Activated CD4-positive, alpha-beta memory T cell treated with anti-CD3 and anti-CD28 coated beads, Interleukin-2, amount 10 ng/mL, durations not matched to agents 7 days and 5 days (primary cell): ENCODE measurements at regions not wholly inside any gene's neighbourhood (a gene's known extent, or its start where the extent isn't known, plus 50 kb on each side); places are given as distances from the start of the nearest gene placed in this dataset.

Experiments
- CTCF ChIA-PET: fragments of 350-600 bp; sonication (Branson Sonifier 250); formaldehyde crosslinking; loops from one replicate; lab custom pipeline; 2021; ENCODE audit warnings: antibody characterized with exemption, inconsistent platforms; lab: Charles Lee
- POLR2A ChIA-PET: fragments of 350-600 bp; sonication (Branson Sonifier 250); formaldehyde crosslinking; loops from one replicate; lab custom pipeline; 2021; ENCODE audit warnings: antibody characterized with exemption; lab: Charles Lee
- DNase-seq: peaks from one replicate; pipeline ENCODE4 v3.0.0-alpha.2; 2020
- H3K27ac Mint-ChIP-seq: one replicate; pipeline ENCODE4 v1.8.0; 2021; ENCODE audit warnings: mild to moderate bottlenecking, mixed read lengths
- H3K27me3 Mint-ChIP-seq: one replicate; pipeline ENCODE4 v1.8.0; 2021; ENCODE audit warnings: mixed read lengths
- H3K36me3 Mint-ChIP-seq: one replicate; pipeline ENCODE4 v1.8.0; 2021; ENCODE audit warnings: low read depth, mixed read lengths
- H3K4me1 Mint-ChIP-seq: one replicate; pipeline ENCODE4 v1.8.0; 2021; ENCODE audit warnings: mixed read lengths
- H3K4me3 Mint-ChIP-seq: one replicate; pipeline ENCODE4 v1.8.0; 2021; ENCODE audit warnings: mild to moderate bottlenecking, mixed read lengths
- H3K9me3 Mint-ChIP-seq: one replicate; pipeline ENCODE4 v1.8.0; 2021; ENCODE audit warnings: mixed read lengths

DNA sequence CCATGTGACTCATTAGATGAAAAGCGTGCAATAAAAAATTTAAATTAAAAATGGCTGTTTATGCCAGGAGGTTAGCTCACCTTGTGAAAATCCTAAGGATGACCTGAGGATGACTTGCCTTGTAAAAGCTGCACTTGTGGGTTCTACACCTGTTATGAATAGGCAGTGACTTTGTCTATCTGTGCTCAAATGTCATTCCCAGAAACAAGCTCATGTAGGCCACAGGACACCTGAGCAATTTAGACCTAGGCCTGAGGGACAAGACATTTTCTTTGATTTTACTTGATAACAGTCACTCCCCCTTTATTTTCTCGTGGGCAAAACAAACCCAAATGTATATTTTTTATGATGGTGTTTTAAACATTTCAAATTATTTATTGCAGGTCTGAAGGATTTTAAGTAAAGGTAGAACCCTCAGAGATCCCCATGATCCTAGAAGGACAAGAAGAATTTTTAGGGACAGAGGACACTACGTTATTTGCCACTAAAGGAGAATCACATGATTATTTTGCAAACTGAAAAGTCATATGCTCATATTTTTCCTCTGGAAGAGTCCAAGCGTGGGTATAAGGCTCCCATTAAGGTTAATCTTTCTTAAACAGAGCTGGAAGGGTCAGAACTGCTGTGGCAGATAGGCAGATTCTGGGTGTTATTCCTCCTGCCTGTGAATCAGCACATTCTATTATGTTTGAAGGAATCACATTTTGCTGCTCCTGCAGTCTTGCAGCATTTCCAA is 277.5 kb upstream of the MAN1A1 start:
- POLR2A ChIA-PET: no interaction called here
- Mint-ChIP-seq H3K36me3 (no peaks in the 10 kb centered on the region), H3K9me3 (no peaks in the 10 kb centered on the region), H3K27ac (no peak overlapping the region), H3K4me3 (no peak overlapping the region), H3K27me3 (peaks cover 2% of the 10 kb centered on the region), H3K4me1 (no peaks in the 10 kb centered on the region)
- no peak for DNase-seq
- CTCF ChIA-PET: no interaction called here

DNA sequence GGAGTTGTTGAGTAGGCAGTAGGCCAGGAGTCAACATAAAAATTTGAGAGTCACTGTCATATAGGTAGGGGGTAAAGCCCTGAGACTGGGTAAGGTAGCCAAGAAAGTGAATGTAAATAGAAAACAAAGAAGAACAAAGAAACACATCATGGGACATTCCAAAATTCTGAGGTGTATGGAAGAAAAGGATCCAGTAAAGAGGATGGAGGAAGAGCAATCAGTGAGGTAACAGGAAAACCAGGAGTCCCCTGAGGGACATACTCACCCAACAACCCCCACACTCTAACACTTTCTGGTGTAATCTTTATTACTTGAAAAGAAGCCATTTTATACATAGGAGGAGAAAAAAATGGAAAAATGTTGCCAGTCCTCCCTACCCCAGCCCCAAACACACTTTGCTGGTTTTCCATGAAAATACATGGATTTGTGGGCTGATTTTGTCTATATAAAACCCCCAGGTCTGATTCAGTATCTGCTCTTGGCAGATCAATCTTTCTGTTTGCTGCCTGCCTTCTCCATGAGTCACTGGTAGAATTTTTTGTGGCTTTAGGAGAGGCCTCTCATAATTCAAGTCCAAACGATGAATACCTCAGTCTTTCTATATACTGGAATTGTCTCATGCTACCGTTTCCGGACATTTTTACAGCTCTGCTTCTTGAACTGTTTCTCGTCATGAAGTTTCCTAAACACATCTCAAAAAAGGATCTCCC is 271.4 kb upstream of the MAN1A1 start:
- Mint-ChIP-seq H3K36me3 (no peaks in the 10 kb centered on the region), H3K27ac (no peak overlapping the region), H3K9me3 (no peaks in the 10 kb centered on the region), H3K27me3 (no peaks in the 10 kb centered on the region), H3K4me3 (no peak overlapping the region), H3K4me1 (no peaks in the 10 kb centered on the region)
- ChIA-PET CTCF (no interaction called here), POLR2A (no interaction called here)
- DNase-seq: no peak

DNA sequence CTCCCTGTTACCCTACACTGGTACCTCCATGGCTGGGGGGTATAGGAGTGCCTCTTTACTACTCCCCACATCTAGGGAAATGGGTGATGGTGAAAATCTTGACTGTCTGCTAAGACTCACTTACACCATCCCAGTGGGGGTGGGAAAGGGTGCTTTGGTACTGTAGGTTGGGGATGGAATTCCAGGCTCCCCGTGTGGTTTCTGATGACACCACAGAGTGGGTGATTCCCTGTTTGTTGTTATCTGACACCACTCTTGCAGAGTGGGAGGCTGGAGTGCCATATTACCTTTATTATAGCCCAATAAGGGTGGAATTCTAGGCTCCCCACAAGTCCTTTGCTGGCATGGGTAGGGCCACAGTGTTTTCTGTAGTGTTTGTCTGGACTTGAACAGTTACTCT is 264.6 kb upstream of the MAN1A1 start:
- ChIA-PET CTCF (no interaction called here), POLR2A (no interaction called here)
- no peak for DNase-seq
- no peak overlapping the region for H3K4me3 Mint-ChIP-seq
- no peaks in the 10 kb centered on the region for H3K36me3 Mint-ChIP-seq
- H3K4me1 Mint-ChIP-seq: peaks cover 5% of the 10 kb centered on the region
- no peak overlapping the region for H3K27ac Mint-ChIP-seq
- no peaks in the 10 kb centered on the region for H3K27me3 Mint-ChIP-seq
- H3K9me3 Mint-ChIP-seq: no peaks in the 10 kb centered on the region

DNA sequence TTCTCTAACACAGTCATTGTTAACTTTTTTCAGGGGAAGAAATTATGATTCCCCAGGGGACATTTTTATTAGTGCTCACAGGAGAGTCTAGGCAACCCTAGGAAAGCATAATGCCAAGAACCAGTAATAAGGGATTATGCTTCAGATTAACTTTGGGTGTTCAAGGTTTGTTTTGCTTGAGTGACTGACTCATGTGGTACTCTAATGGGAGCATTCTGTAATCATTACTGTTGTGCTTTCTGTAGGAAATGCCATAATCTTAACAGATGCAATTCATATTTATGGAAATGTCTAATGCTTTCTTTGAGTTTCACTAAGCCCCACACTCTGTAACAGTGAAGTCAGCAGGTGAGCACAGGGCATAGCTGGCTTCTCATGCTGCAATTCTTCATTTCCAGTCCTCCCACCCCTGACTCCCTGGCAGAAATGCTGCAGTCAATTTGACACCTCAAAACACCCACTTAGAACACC is 263.4 kb upstream of the MAN1A1 start:
- Mint-ChIP-seq H3K9me3 (no peaks in the 10 kb centered on the region), H3K4me3 (no peak overlapping the region), H3K27me3 (no peaks in the 10 kb centered on the region), H3K4me1 (peaks cover 5% of the 10 kb centered on the region), H3K36me3 (no peaks in the 10 kb centered on the region), H3K27ac (no peak overlapping the region)
- POLR2A ChIA-PET: no interaction called here
- CTCF ChIA-PET: no interaction called here
- no peak for DNase-seq

DNA sequence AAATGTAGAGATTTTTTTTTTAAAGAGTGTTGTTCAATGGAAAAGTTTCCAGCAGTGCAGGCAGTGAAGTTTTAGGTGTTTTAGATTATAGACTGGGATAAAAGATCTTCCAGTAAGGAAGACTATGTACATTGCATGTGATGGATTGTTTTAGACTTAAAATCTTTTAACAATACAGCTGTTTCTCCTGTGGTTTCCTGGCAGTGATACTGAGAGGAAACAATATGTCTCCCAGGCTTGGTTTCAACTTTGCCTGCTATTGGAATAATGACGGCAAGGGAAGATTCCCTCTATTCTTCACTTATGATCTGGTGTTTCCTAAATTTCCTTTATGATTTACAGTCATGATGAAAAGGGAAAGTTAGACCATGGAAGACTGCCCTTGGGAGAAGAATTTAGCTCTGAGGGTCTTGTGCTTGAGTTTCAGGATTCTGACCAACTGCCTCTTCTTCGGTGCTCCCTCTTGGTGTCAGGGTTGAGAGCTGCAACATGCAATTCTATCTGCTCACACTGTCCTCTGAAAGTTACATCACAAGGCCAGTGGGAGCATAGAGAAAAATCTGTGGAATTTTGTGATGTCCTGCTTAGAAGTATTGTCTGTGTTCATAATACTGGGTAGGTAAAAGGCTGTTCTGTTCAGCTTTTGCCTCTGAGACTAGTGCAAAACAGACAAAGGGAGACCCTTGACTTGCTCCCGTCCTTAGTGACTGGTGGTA is 262.8 kb upstream of the MAN1A1 start:
- Mint-ChIP-seq H3K27me3 (no peaks in the 10 kb centered on the region), H3K9me3 (no peaks in the 10 kb centered on the region), H3K4me3 (no peak overlapping the region), H3K27ac (no peak overlapping the region), H3K36me3 (no peaks in the 10 kb centered on the region), H3K4me1 (peaks cover 5% of the 10 kb centered on the region)
- POLR2A ChIA-PET: no interaction called here
- no peak for DNase-seq
- CTCF ChIA-PET: no interaction called here

DNA sequence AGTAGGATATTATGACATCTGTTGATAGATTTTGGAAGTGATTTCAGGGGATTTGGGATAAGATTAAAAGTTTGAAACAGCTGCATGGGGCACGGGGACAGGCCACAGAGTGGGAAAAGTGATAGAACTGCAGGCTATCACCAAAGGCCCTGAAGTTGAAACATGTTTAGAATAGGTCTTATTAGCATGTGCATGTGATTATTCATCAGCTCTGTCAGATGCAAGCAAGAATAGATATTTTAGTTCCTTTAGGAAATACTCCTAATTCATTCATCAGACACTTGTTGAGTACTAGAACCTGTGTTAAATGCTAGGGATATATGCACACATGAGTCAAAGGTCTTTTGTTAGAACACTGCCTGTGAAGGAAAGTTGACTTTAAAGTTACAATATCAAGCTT is 261.2 kb upstream of the MAN1A1 start:
- ChIA-PET POLR2A (no interaction called here), CTCF (no interaction called here)
- H3K9me3 Mint-ChIP-seq: no peaks in the 10 kb centered on the region
- DNase-seq: no peak
- no peak overlapping the region for H3K4me3 Mint-ChIP-seq
- H3K4me1 Mint-ChIP-seq: peaks cover 5% of the 10 kb centered on the region
- no peaks in the 10 kb centered on the region for H3K36me3 Mint-ChIP-seq
- H3K27me3 Mint-ChIP-seq: no peaks in the 10 kb centered on the region
- no peak overlapping the region for H3K27ac Mint-ChIP-seq

DNA sequence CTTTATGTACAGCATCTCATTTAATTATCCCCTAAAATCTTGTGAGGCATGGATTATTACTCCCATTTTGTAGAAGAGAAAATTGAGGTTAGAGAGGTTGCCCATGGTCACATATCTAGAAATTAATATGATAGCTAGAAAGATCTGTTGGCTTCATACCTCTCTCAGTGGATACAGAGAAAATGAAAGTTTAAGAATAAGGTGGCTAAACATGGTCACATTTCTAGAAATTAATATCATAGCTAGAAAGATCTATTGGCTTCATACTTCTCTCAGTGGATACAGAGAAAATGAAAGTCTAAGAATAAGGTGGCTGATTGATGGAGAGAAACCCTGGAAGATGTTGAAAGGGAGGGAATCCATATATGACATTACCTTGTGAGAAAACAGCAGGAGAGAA is 260.7 kb upstream of the MAN1A1 start:
- H3K27ac Mint-ChIP-seq: no peak overlapping the region
- no peaks in the 10 kb centered on the region for H3K36me3 Mint-ChIP-seq
- H3K27me3 Mint-ChIP-seq: no peaks in the 10 kb centered on the region
- CTCF ChIA-PET: no interaction called here
- H3K4me3 Mint-ChIP-seq: no peak overlapping the region
- POLR2A ChIA-PET: no interaction called here
- H3K9me3 Mint-ChIP-seq: no peaks in the 10 kb centered on the region
- peaks cover 5% of the 10 kb centered on the region for H3K4me1 Mint-ChIP-seq
- DNase-seq: no peak

DNA sequence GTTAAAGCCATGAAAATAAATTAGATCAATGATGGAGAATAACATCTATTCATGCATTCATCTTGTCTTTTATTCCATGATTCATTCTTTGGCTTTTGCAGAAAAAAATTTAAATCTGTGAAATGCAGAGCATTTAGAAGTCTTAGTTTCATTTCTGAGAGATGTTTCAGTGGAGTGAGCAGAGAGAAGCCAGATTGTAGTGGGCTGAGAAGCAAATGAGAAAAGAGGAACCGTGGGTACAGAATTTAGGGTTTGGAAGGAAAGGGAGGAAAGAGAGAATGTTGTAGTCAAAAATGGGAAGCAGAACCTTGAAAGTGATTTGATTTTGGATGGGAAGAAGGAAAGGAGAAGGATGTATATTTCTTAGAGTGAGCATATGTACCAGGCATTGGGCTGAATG is 260.3 kb upstream of the MAN1A1 start:
- no peaks in the 10 kb centered on the region for H3K36me3 Mint-ChIP-seq
- no peak overlapping the region for H3K4me3 Mint-ChIP-seq
- H3K4me1 Mint-ChIP-seq: peaks cover 5% of the 10 kb centered on the region
- H3K27ac Mint-ChIP-seq: no peak overlapping the region
- H3K9me3 Mint-ChIP-seq: no peaks in the 10 kb centered on the region
- H3K27me3 Mint-ChIP-seq: no peaks in the 10 kb centered on the region
- ChIA-PET POLR2A (no interaction called here), CTCF (no interaction called here)
- no peak for DNase-seq

DNA sequence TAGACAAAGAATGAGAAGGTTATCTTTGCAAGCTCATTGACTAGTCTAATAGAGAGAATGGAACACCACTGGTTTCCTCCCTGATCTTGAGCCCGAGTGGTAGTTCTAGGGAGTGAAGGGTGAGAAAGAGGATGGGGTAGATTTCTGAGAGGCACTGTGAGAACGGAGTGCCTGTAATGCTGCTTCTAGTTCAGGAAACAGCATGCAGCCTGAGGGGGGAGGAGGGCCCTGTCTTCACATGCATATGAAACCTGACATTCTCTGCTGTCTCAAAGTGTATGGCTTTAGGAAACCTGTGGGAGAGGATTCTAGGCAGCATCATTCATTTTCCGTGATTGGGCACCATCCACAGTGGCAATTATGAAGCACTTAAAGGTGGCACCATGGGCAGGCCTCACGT is 259.4 kb upstream of the MAN1A1 start:
- Mint-ChIP-seq H3K27ac (no peak overlapping the region), H3K27me3 (no peaks in the 10 kb centered on the region), H3K4me1 (peaks cover 5% of the 10 kb centered on the region), H3K36me3 (no peaks in the 10 kb centered on the region), H3K9me3 (no peaks in the 10 kb centered on the region), H3K4me3 (no peak overlapping the region)
- ChIA-PET POLR2A (no interaction called here), CTCF (no interaction called here)
- no peak for DNase-seq

DNA sequence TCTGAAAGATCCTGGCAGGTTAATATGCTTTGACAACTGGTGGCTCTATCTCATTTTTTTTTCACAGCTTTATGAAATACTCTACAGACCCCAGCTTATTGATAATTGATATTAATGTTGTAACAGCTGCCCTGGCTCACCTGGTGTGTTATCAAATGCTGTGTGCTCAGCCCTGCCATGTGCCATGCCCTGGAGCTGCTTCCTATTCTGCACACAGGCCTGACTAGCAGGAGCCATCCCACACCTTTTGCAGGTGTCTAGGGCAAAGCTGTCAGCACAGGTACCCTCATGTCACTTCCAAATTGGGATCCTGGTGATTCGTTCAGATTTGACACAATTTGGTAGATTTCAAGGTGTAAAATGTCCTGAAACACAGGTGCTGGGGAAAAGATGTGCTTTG is 254.6 kb upstream of the MAN1A1 start:
- CTCF ChIA-PET: no interaction called here
- no peak for DNase-seq
- H3K4me3 Mint-ChIP-seq: no peak overlapping the region
- no peak overlapping the region for H3K27ac Mint-ChIP-seq
- no peaks in the 10 kb centered on the region for H3K9me3 Mint-ChIP-seq
- H3K4me1 Mint-ChIP-seq: no peaks in the 10 kb centered on the region
- POLR2A ChIA-PET: no interaction called here
- no peaks in the 10 kb centered on the region for H3K27me3 Mint-ChIP-seq
- H3K36me3 Mint-ChIP-seq: no peaks in the 10 kb centered on the region

DNA sequence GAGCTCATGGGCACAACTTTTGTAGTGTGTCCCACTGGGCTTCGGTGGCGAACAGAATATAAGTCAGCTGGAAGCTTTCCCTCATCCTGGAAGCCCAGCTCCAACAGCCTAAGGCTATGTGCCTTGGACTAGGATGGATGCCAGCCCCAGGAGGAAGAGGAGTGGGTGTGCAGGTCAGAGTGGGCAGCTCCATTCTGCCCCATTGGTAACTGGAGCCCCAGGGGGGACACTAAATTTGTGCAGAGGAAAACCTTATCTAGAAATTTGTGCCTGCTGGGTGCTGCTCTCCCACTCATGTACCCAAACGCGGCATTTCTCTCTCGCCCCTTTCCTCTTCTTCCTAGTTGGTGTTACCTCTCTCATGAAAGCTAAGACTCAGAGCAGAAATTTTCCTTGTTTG is 253.9 kb upstream of the MAN1A1 start:
- Mint-ChIP-seq H3K36me3 (no peaks in the 10 kb centered on the region), H3K4me3 (no peak overlapping the region), H3K27ac (no peak overlapping the region), H3K9me3 (no peaks in the 10 kb centered on the region), H3K4me1 (no peaks in the 10 kb centered on the region), H3K27me3 (no peaks in the 10 kb centered on the region)
- CTCF ChIA-PET: no interaction called here
- DNase-seq: no peak
- POLR2A ChIA-PET: no interaction called here

DNA sequence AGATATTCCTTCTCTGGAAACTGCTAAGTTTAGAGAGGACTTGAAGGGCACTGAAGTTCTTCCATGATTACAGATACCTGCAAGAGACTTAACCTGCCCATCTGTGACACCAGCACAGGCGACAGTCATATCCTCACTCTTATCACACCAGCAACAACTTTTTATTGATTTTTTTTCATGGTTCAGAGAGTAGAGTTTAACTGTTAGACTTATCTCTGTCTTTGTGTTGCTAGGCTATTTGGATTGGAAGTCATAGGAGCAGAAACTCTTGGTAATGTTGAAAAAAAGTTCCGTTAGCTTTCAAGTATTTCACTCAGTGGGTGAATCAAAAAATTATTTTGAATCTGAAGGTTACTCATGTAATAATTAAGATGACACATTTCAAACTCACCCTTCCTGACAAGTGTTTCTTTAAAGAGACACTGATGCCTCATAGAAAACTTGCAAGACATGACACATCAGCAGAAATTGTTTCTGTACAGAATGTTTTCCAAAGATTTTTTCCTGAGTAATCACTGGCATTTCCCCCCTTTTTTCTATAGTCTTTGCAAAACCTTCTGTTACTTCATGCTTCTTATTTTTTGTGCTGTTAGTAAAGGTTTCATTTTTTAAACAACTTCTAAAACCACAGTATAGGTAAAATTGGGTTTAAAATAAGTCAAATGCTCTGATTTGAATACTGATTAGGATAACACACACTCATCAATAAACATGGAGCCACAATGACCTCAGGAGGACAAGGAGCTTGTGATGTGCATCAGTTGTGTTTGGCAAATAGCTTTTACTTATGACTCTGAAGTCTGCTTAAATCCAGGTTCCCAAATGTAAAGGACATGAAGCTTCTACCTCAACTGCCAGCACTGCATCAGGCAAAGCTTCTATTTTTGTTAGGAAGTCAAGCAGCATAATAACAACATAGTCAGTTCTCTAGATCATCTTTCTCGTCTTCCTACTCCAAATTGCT is 252.9 kb upstream of the MAN1A1 start:
- Mint-ChIP-seq H3K27me3 (no peaks in the 10 kb centered on the region), H3K36me3 (no peaks in the 10 kb centered on the region), H3K27ac (no peak overlapping the region), H3K4me3 (no peak overlapping the region), H3K4me1 (no peaks in the 10 kb centered on the region), H3K9me3 (no peaks in the 10 kb centered on the region)
- POLR2A ChIA-PET: no interaction called here
- DNase-seq: no peak
- CTCF ChIA-PET: no interaction called here

DNA sequence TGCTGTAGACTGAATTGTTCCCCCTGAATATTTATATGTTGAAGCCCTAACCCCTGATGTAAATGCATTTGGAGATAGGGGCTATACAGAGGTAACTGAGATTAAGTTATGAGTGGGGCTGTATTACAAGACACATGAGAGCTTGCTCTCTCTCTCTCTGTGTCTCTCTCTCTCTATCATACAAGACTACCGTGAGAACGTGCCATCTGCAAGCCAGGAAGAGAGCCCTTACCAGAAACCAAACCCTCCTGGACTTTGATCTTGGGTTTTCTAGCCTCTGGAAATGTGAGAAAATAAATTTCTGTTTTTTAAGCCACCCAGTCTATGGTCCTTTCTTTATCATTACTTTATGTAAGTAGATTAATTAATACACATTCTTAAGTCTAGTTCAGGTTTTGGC is 249.3 kb upstream of the MAN1A1 start:
- no peak for DNase-seq
- POLR2A ChIA-PET: no interaction called here
- Mint-ChIP-seq H3K27ac (no peak overlapping the region), H3K9me3 (no peaks in the 10 kb centered on the region), H3K36me3 (no peaks in the 10 kb centered on the region), H3K4me1 (no peaks in the 10 kb centered on the region), H3K27me3 (peaks cover 3% of the 10 kb centered on the region), H3K4me3 (no peak overlapping the region)
- CTCF ChIA-PET: no interaction called here
